ENCODE measurements at regions not wholly inside any gene's neighbourhood (a gene's known extent, or its start where the extent isn't known, plus 50 kb on each side); places are given as distances from the start of the nearest gene placed in this dataset.
"Not testable (repeated sequence)": the region's sequence is repeated elsewhere in the genome, so short reads cannot be mapped to it uniquely, and the experiment has no call there.

DNA sequence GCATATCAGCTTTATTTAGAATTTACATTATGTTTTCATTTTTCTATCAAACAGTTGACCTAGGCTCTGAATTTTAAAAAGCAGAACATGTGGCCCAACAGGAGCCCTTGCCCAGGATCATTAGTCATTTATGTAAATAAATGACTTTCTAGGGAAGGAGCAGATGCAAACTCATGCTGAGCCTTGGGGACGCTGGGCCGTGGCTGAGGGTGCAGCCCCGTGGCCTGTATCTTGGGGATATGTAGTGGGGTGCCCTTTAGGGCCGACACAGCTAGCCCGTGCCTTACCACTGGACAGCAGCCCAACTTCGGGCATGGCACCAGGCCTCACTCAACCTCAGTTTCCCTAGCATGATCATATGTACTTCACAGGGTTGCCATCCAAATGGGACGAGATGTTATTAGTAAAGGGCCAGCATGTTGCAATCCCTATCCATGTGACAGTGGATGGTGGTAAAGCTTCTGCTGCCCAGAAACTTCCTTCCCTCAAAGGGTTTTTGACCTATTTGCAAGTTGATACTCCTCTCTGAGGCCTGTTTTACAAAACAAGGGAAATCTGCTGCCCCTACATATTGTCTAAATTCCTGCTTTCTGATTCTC lies 357.9 kb downstream of the ANAPC1 start:
- not testable (repeated sequence) for H3K27me3 Mint-ChIP-seq (ENCODE audit: low read depth); H2AFZ ChIP-seq (ENCODE audit: low read length); H3K79me1 ChIP-seq (ENCODE audit: insufficient read depth, low read depth, low read length, poor library complexity, severe bottlenecking); H4K20me1 ChIP-seq (ENCODE audit: control insufficient read depth, insufficient read depth, insufficient read length); H3K4me1 ChIP-seq (ENCODE audit: insufficient read depth, low read length); H3K23me2 ChIP-seq (ENCODE audit: insufficient read length, low read depth, low read length, poor library complexity, severe bottlenecking); H3K18ac ChIP-seq (ENCODE audit: insufficient read length, low read depth, low read length); DNase-seq; H3K9ac ChIP-seq (ENCODE audit: extremely low read depth, insufficient read length, low read length); H3K56ac ChIP-seq (ENCODE audit: insufficient read length, low read depth, low read length); H3K27ac Mint-ChIP-seq; H4K5ac ChIP-seq (ENCODE audit: insufficient read length, low read depth, low read length); H2BK20ac ChIP-seq (ENCODE audit: low read depth, low read length, poor library complexity, severe bottlenecking); H3K9me3 ChIP-seq (ENCODE audit: control insufficient read depth, low read depth, low read length); H2BK5ac ChIP-seq (ENCODE audit: insufficient read length, low read length); H3K79me2 ChIP-seq (ENCODE audit: insufficient read depth, low read length); H4K91ac ChIP-seq (ENCODE audit: insufficient read length, low read depth, low read length); H3K4me3 Mint-ChIP-seq; H3K4ac ChIP-seq (ENCODE audit: low read depth, low read length); H3K27ac ChIP-seq (ENCODE audit: insufficient read length, low read depth, low read length); H2BK120ac ChIP-seq (ENCODE audit: low read depth, low read length, poor library complexity, severe bottlenecking); H3K36me3 Mint-ChIP-seq (ENCODE audit: insufficient read depth in 1 of 3, low read depth in 3 of 3); H4K8ac ChIP-seq (replicated peaks; ENCODE audit: insufficient read length, low read depth, low read length); H3K4me2 ChIP-seq (ENCODE audit: insufficient read depth, insufficient read length, low read length); H3K23ac ChIP-seq (ENCODE audit: insufficient read length, low read depth, low read length); H3K27me3 ChIP-seq (ENCODE audit: insufficient read depth, low read length); H2AK5ac ChIP-seq (ENCODE audit: insufficient read length, low read length); H3K9me3 Mint-ChIP-seq; H2BK12ac ChIP-seq (ENCODE audit: insufficient read length, low read depth, low read length); H3K14ac ChIP-seq (ENCODE audit: insufficient read depth, low read length); H2BK15ac ChIP-seq (ENCODE audit: low read depth, low read length); H3T11ph ChIP-seq (ENCODE audit: low read length)
- H3K4me1 Mint-ChIP-seq, result peaks cover 15 to 16% of the 10 kb centered on the region in 2 experiments
- no CpG with 5 or more reads among the region's 7 CpGs for WGBS (ENCODE audit: extremely low coverage, insufficient read length, low lambda C conversion rate)

DNA sequence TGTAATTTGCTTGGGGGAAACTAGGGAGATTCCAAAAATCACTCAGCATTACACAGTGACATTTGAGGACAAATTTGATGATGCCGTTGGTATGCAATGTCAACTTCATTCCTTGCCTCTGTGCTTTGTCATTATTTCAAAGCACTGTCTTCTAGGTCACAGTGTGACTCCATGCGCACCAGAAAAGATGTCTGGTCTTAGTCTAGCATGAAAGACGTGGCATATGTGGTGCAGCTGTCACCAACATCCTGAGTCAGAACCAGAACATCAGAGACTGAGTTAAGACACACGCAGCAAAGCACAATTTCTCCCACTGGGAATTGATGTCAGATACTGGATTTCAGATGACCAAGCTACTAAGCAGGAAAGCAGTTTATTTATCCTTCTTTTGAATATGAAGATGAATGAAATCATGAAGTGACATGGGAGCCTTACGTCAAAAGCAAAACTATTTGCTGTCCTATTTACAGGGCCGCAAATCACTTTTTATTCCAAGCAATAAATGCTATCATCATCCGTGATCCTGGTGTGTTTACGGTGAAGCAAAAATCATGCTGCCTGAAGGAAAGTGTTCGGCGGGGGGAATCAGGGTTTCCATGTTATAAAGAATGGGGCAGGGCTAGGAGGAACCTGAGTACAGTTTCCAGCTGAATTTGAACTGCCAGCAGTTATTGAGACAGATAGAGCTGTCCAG lies 356.1 kb downstream of the ANAPC1 start:
- H3K79me1 ChIP-seq (ENCODE audit: insufficient read depth, low read depth, low read length, poor library complexity, severe bottlenecking); H2BK15ac ChIP-seq (ENCODE audit: low read depth, low read length); H3K27ac ChIP-seq (ENCODE audit: insufficient read length, low read depth, low read length); H3K9me3 ChIP-seq (ENCODE audit: control insufficient read depth, low read depth, low read length); H3T11ph ChIP-seq (ENCODE audit: low read length); H2BK120ac ChIP-seq (ENCODE audit: low read depth, low read length, poor library complexity, severe bottlenecking); H3K27me3 Mint-ChIP-seq (ENCODE audit: low read depth); H3K14ac ChIP-seq (ENCODE audit: insufficient read depth, low read length); H3K23me2 ChIP-seq (ENCODE audit: insufficient read length, low read depth, low read length, poor library complexity, severe bottlenecking); H4K8ac ChIP-seq (replicated peaks; ENCODE audit: insufficient read length, low read depth, low read length); H3K4me2 ChIP-seq (ENCODE audit: insufficient read depth, insufficient read length, low read length); H3K56ac ChIP-seq (ENCODE audit: insufficient read length, low read depth, low read length); H3K23ac ChIP-seq (ENCODE audit: insufficient read length, low read depth, low read length); H3K9ac ChIP-seq (ENCODE audit: extremely low read depth, insufficient read length, low read length); H2AK5ac ChIP-seq (ENCODE audit: insufficient read length, low read length); H2BK20ac ChIP-seq (ENCODE audit: low read depth, low read length, poor library complexity, severe bottlenecking); DNase-seq; H4K5ac ChIP-seq (ENCODE audit: insufficient read length, low read depth, low read length); H3K9me3 Mint-ChIP-seq; H4K91ac ChIP-seq (ENCODE audit: insufficient read length, low read depth, low read length); H2AFZ ChIP-seq (ENCODE audit: low read length); H2BK12ac ChIP-seq (ENCODE audit: insufficient read length, low read depth, low read length); H2BK5ac ChIP-seq (ENCODE audit: insufficient read length, low read length); H3K79me2 ChIP-seq (ENCODE audit: insufficient read depth, low read length); H3K4me1 ChIP-seq (ENCODE audit: insufficient read depth, low read length); H3K4ac ChIP-seq (ENCODE audit: low read depth, low read length); H3K36me3 Mint-ChIP-seq (ENCODE audit: insufficient read depth in 1 of 3, low read depth in 3 of 3); H3K27ac Mint-ChIP-seq; H3K18ac ChIP-seq (ENCODE audit: insufficient read length, low read depth, low read length); H4K20me1 ChIP-seq (ENCODE audit: control insufficient read depth, insufficient read depth, insufficient read length); H3K4me3 Mint-ChIP-seq; H3K27me3 ChIP-seq (ENCODE audit: insufficient read depth, low read length): not testable (repeated sequence)
- peaks cover 18 to 19% of the 10 kb centered on the region in 2 experiments for H3K4me1 Mint-ChIP-seq
- WGBS (ENCODE audit: extremely low coverage, insufficient read length, low lambda C conversion rate), result no CpG with 5 or more reads among the region's 10 CpGs

Data from H9 (cell line).